ENCODE measurements at regions not wholly inside any gene's neighbourhood (a gene's known extent, or its start where the extent isn't known, plus 50 kb on each side); places are given as distances from the start of the nearest gene placed in this dataset.
"Not testable (repeated sequence)": the region's sequence is repeated elsewhere in the genome, so short reads cannot be mapped to it uniquely, and the experiment has no call there.

DNA sequence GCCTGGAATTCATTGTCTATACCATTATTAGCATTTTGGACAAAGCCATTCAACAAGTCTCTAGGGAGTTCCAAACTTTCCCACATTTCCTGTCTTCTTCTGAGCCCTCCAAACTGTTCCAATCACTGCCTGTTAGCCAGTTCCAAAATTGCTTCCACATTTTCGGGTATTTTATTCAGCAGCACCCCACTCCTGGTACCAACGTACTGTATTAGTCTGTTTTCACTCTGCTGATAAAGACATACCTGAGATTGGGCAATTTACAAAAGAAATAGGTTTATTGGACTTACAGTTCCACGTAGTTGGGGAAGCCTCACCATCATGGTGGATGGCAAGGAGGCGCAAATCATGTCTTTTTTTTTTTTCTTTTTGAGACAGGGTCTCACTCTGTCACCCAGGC is 578.6 kb upstream of the FSHR start:
- TF ChIP-seq EP300 (IDR thresholded peaks at IDR 0.05); POLR2A (IDR thresholded peaks at IDR 0.05; ENCODE audit: low read depth); POLR2AphosphoS5 (IDR thresholded peaks at IDR 0.05): not testable (repeated sequence)
- TF ChIP-seq, protein P1, sequence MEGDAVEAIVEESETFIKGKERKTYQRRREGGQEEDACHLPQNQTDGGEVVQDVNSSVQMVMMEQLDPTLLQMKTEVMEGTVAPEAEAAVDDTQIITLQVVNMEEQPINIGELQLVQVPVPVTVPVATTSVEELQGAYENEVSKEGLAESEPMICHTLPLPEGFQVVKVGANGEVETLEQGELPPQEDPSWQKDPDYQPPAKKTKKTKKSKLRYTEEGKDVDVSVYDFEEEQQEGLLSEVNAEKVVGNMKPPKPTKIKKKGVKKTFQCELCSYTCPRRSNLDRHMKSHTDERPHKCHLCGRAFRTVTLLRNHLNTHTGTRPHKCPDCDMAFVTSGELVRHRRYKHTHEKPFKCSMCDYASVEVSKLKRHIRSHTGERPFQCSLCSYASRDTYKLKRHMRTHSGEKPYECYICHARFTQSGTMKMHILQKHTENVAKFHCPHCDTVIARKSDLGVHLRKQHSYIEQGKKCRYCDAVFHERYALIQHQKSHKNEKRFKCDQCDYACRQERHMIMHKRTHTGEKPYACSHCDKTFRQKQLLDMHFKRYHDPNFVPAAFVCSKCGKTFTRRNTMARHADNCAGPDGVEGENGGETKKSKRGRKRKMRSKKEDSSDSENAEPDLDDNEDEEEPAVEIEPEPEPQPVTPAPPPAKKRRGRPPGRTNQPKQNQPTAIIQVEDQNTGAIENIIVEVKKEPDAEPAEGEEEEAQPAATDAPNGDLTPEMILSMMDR (IDR thresholded peaks at IDR 0.05), result not testable (repeated sequence)

Data from esophagus muscularis mucosa (tissue), 4 donors.